HL-60 (cell line): ENCODE measurements at regions not wholly inside any gene's neighbourhood (a gene's known extent, or its start where the extent isn't known, plus 50 kb on each side); places are given as distances from the start of the nearest gene placed in this dataset.

Source experiments
- DNase-seq, 2 experiments: peaks; one replicate each; pipeline ENCODE4 v3.0.0-alpha.2; 2010 to 2020; ENCODE audit warnings: low read depth in 1 of 2, low spot score in 1 of 2
- H3K27ac ChIP-seq: fragments of 250-450 bp; sonication (Bioruptor Pico); replicated peaks from 2 replicates; pipeline ENCODE4 v1.5.1; 2020; ENCODE audit warnings: mild to moderate bottlenecking, moderate library complexity
- H3K27me3 ChIP-seq: fragments of 250-450 bp; sonication (Bioruptor Pico); 2 replicates; pipeline ENCODE4 v1.5.1; 2021; ENCODE audit warnings: mild to moderate bottlenecking, moderate library complexity; ENCODE audit not compliant: insufficient read depth, poor library complexity, severe bottlenecking
- H3K4me3 ChIP-seq: replicated peaks from 2 replicates; pipeline ENCODE4 v1.5.1; 2011; ENCODE audit warnings: mild to moderate bottlenecking, control low read depth, low read length; ENCODE audit not compliant: insufficient read depth
- CTCF ChIP-seq: IDR thresholded peaks from one replicate; pipeline ENCODE4 v1.5.1; 2011; ENCODE audit warnings: low read length, control low read depth, inconsistent platforms; ENCODE audit not compliant: insufficient read depth
- GABPA ChIP-seq: IDR thresholded peaks from 2 replicates; pipeline ENCODE4 v1.6.1; 2012; ENCODE audit warnings: low read depth
- POLR2AphosphoS5 ChIP-seq: IDR thresholded peaks from 2 replicates; pipeline ENCODE4 v1.6.1; 2012; ENCODE audit warnings: low read depth
- REST ChIP-seq: IDR thresholded peaks from 2 replicates; pipeline ENCODE4 v1.6.1; 2012; ENCODE audit warnings: low read depth; ENCODE audit not compliant: insufficient replicate concordance
- SPI1 ChIP-seq: IDR thresholded peaks from 2 replicates; pipeline ENCODE4 v1.6.1; 2012; ENCODE audit warnings: low read depth, mild to moderate bottlenecking, borderline replicate concordance

GRCh38 chr13:103354171-103354570, 288.0 kb upstream of the SLC10A2 start:
- Histone ChIP-seq H3K27ac (no peak overlapping the region), H3K4me3 (no peak overlapping the region), H3K27me3 (no peaks in the 10 kb centered on the region)
- no peak for DNase-seq
- no peak for TF ChIP-seq POLR2AphosphoS5

GRCh38 chr13:103351035-103351828, 285.0 kb upstream of the SLC10A2 start:
- Histone ChIP-seq H3K4me3 (no peak overlapping the region), H3K27me3 (no peaks in the 10 kb centered on the region), H3K27ac (no peak overlapping the region)
- no peak for TF ChIP-seq CTCF
- no peak for TF ChIP-seq POLR2AphosphoS5
- TF ChIP-seq REST: no peak
- TF ChIP-seq SPI1: no peak
- TF ChIP-seq GABPA: no peak
- no peak for DNase-seq

GRCh38 chr13:103350147-103350546, 283.9 kb upstream of the SLC10A2 start:
- TF ChIP-seq GABPA (no peak), POLR2AphosphoS5 (no peak), REST (no peak), SPI1 (no peak), CTCF (no peak)
- DNase-seq: no peak
- Histone ChIP-seq H3K27me3 (no peaks in the 10 kb centered on the region), H3K4me3 (no peak overlapping the region), H3K27ac (no peak overlapping the region)

- TF ChIP-seq REST (no peak), SPI1 (no peak)
- Histone ChIP-seq H3K27me3 (no peaks in the 10 kb centered on the region), H3K4me3 (no peak overlapping the region), H3K27ac (no peak overlapping the region)
- DNase-seq: no peak
Measured at GRCh38 chr13:103349211-103349980, 283.2 kb upstream of the SLC10A2 start.
